ENCODE measurements at regions not wholly inside any gene's neighbourhood (a gene's known extent, or its start where the extent isn't known, plus 50 kb on each side); places are given as distances from the start of the nearest gene placed in this dataset.

- Histone ChIP-seq H3K9me3 (ENCODE audit: control insufficient read depth, insufficient read depth, low read depth, low read length) (no peaks in the 10 kb centered on the region; the same call in 1 of the 2 replicates), H3K27ac (ENCODE audit: low read length) (no peak overlapping the region), H3K4me3 (ENCODE audit: low read depth in 2 of 2, low read length in 2 of 2) (no peak overlapping the region), H3K4me1 (ENCODE audit: control insufficient read depth, insufficient read depth, low read length) (no peaks in the 10 kb centered on the region), H3K36me3 (ENCODE audit: control insufficient read depth, insufficient read depth, low read length) (no peaks in the 10 kb centered on the region), H3K27me3 (ENCODE audit: control insufficient read depth, insufficient read depth, low read length) (no peaks in the 10 kb centered on the region)
- TF ChIP-seq POLR2AphosphoS5 (IDR thresholded peaks at IDR 0.05; ENCODE audit: low read depth, low read length) (no peak), TCF7L2 (IDR thresholded peaks at IDR 0.05; ENCODE audit: low read depth, low read length) (no peak), SIN3A (IDR thresholded peaks at IDR 0.05; ENCODE audit: borderline replicate concordance, insufficient read depth, low read depth, low read length) (no peak), CTCF (IDR thresholded peaks at IDR 0.05) (no peak), REST (IDR thresholded peaks at IDR 0.05; ENCODE audit: insufficient read depth in 1 of 2, low read depth in 2 of 2, low read length in 1 of 2) (no peak)
- ChIA-PET CTCF (no interaction called here), POLR2A (no interaction called here)
- in situ Hi-C loops (cut with HindIII; ENCODE audit: low pct_unique_long_range_greater_than_20kb, low sequenced_read_pairs), result no loop called here
- BruUV-seq (replicated peaks), result no TSS peak
- DNase-seq (ENCODE audit: low read depth, low spot score) (no peak), ATAC-seq (no peak)
- intact Hi-C loops (cut with micrococcal nuclease; ENCODE audit: unreplicated experiment), result no loop called here
These were observed 423.4 kb upstream of the CHORDC1 start for GRCh38 chr11:90646266-90646665.

GRCh38 chr11:90639461-90639993 lies 416.7 kb upstream of the CHORDC1 start:
- intact Hi-C loops (cut with micrococcal nuclease; ENCODE audit: unreplicated experiment), result no loop called here
- Histone ChIP-seq H3K4me1 (ENCODE audit: control insufficient read depth, insufficient read depth, low read length) (no peaks in the 10 kb centered on the region), H3K9me3 (ENCODE audit: control insufficient read depth, insufficient read depth, low read depth, low read length) (no peaks in the 10 kb centered on the region; the same call in 1 of the 2 replicates), H3K4me3 (ENCODE audit: low read depth in 2 of 2, low read length in 2 of 2) (no peak overlapping the region), H3K36me3 (ENCODE audit: control insufficient read depth, insufficient read depth, low read length) (no peaks in the 10 kb centered on the region), H3K27ac (ENCODE audit: low read length) (no peak overlapping the region), H3K27me3 (ENCODE audit: control insufficient read depth, insufficient read depth, low read length) (no peaks in the 10 kb centered on the region)
- no TSS peak for BruUV-seq (replicated peaks)
- in situ Hi-C loops (cut with HindIII; ENCODE audit: low pct_unique_long_range_greater_than_20kb, low sequenced_read_pairs), result no loop called here
- no peak for TF ChIP-seq SIN3A (IDR thresholded peaks at IDR 0.05; ENCODE audit: borderline replicate concordance, insufficient read depth, low read depth, low read length)
- peak; percentile 53 for TF ChIP-seq CTCF (IDR thresholded peaks at IDR 0.05)
- POLR2A ChIA-PET, result no interaction called here
- DNase-seq (ENCODE audit: low read depth, low spot score) (no peak), ATAC-seq (no peak)
- CTCF ChIA-PET, result no interaction called here
